ENCODE measurements at regions not wholly inside any gene's neighbourhood (a gene's known extent, or its start where the extent isn't known, plus 50 kb on each side); places are given as distances from the start of the nearest gene placed in this dataset.

DNA sequence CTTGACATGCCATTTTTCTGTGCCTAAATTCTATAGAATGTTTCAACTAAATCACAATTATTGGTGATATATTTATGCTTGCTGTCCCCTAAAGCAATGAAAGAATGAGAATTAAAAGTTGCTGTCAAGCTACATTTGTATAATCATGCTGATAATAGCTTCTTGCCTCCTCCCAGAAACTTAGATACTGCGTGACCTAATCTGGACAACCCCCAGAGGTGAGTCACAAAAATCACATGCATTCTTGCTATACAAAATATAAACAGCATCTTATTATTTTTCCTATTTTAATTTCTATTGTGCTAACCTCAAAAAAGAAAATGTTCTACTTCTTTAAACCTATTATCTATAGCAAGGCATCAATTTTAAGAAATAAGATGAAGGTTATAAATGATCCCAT, 995.8 kb upstream of the ACO1 start:
- no peaks in the 10 kb centered on the region for H3K27me3 ChIP-seq (ENCODE audit: insufficient read depth, low read length)
- H3K4me3 ChIP-seq (replicated peaks in 1 of 2; ENCODE audit: low read depth in 1 of 2, low read length in 2 of 2): no peak overlapping the region
- no peak overlapping the region for H2AFZ ChIP-seq (ENCODE audit: low read depth, low read length, poor library complexity, severe bottlenecking)
- RAD21 ChIA-PET (ENCODE audit: low non-redundant PET in 1 of 2, low total read pairs in 2 of 2, uncharacterized antibody in 2 of 2, unreplicated experiment in 2 of 2): no interaction called here
- intact Hi-C loops (cut with micrococcal nuclease): no loop called here
- TF ChIP-seq EGR1 (IDR thresholded peaks at IDR 0.05; ENCODE audit: low read depth): no peak
- TF ChIP-seq, protein P1, sequence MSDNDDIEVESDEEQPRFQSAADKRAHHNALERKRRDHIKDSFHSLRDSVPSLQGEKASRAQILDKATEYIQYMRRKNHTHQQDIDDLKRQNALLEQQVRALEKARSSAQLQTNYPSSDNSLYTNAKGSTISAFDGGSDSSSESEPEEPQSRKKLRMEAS (IDR thresholded peaks at IDR 0.05): no peak
- TF ChIP-seq YY1 (IDR thresholded peaks at IDR 0.05; ENCODE audit: extremely low read depth, insufficient replicate concordance, low read depth, low read length): no peak
- no peak for TF ChIP-seq CEBPB (IDR thresholded peaks at IDR 0.05; ENCODE audit: low read depth)
- TF ChIP-seq POLR2A (IDR thresholded peaks at IDR 0.05; ENCODE audit: borderline replicate concordance, extremely low read depth, insufficient read depth, insufficient read length): no peak
- no peak for TF ChIP-seq EZH2 (IDR thresholded peaks at IDR 0.05)
- H3K27ac ChIP-seq (ENCODE audit: low read depth, low read length): no peak overlapping the region
- no peaks in the 10 kb centered on the region for H3K79me2 ChIP-seq (ENCODE audit: insufficient read depth, low read length)
- no peaks in the 10 kb centered on the region for H3K4me1 ChIP-seq (ENCODE audit: control insufficient read depth in 1 of 2, insufficient read depth in 2 of 2, low read length in 2 of 2)
- no peaks in the 10 kb centered on the region for H3K9me2 ChIP-seq (ENCODE audit: insufficient read depth)
- H4K20me1 ChIP-seq (ENCODE audit: insufficient read depth): no peaks in the 10 kb centered on the region
- CTCF ChIA-PET: no interaction called here
- no peaks in the 10 kb centered on the region for H3K36me3 ChIP-seq (ENCODE audit: control insufficient read depth in 1 of 2, insufficient read depth in 2 of 2, low read length in 2 of 2)
- no peak for DNase-seq (ENCODE audit: low read depth, low spot score)
- no peak overlapping the region for H3K9ac ChIP-seq (ENCODE audit: low read length)
- H3K9me3 ChIP-seq (ENCODE audit: control insufficient read depth in 1 of 2, insufficient read depth in 1 of 2, low read depth in 1 of 2, low read length in 2 of 2): no peaks in the 10 kb centered on the region
- no TSS peak for BruUV-seq (replicated peaks)
- POLR2A ChIA-PET: no interaction called here
- no peak for ATAC-seq
- no peak overlapping the region for H3K4me2 ChIP-seq (ENCODE audit: low read length)

DNA sequence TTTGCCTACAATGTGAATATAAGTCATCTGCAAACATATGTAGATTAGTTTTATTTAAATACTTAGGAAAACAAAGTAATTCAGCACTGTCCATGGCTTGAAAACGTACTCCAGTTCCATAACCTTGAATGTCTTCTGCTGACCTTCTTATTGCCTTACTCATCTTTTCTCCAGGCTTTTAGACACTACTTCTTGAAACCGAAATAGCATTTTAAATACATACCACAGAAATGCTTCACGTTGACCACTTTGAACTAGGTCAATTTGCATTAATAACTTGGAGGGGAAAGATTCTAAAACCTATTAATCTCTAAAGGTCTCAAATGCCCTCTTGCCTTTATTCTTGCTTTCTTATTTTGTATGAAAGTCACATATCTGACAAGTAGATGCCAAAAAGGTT, 995.4 kb upstream of the ACO1 start:
- Histone ChIP-seq H3K36me3 (ENCODE audit: control insufficient read depth in 1 of 2, insufficient read depth in 2 of 2, low read length in 2 of 2) (no peaks in the 10 kb centered on the region), H3K79me2 (ENCODE audit: insufficient read depth, low read length) (no peaks in the 10 kb centered on the region), H3K4me1 (ENCODE audit: control insufficient read depth in 1 of 2, insufficient read depth in 2 of 2, low read length in 2 of 2) (no peaks in the 10 kb centered on the region), H3K9me2 (ENCODE audit: insufficient read depth) (no peaks in the 10 kb centered on the region), H3K9me3 (ENCODE audit: control insufficient read depth in 1 of 2, insufficient read depth in 1 of 2, low read depth in 1 of 2, low read length in 2 of 2) (no peaks in the 10 kb centered on the region), H2AFZ (ENCODE audit: low read depth, low read length, poor library complexity, severe bottlenecking) (no peak overlapping the region), H3K27ac (ENCODE audit: low read depth, low read length) (no peak overlapping the region), H3K27me3 (ENCODE audit: insufficient read depth, low read length) (no peaks in the 10 kb centered on the region), H3K4me3 (replicated peaks in 1 of 2; ENCODE audit: low read depth in 1 of 2, low read length in 2 of 2) (no peak overlapping the region), H4K20me1 (ENCODE audit: insufficient read depth) (no peaks in the 10 kb centered on the region), H3K4me2 (ENCODE audit: low read length) (no peak overlapping the region), H3K9ac (ENCODE audit: low read length) (no peak overlapping the region)
- DNase-seq (ENCODE audit: low read depth, low spot score) (no peak), ATAC-seq (no peak)
- no TSS peak for BruUV-seq (replicated peaks)
- ChIA-PET RAD21 (ENCODE audit: low non-redundant PET in 1 of 2, low total read pairs in 2 of 2, uncharacterized antibody in 2 of 2, unreplicated experiment in 2 of 2) (no interaction called here), CTCF (no interaction called here), POLR2A (no interaction called here)
- no peak for TF ChIP-seq JUND (IDR thresholded peaks at IDR 0.05)
- TF ChIP-seq FOSL1 (IDR thresholded peaks at IDR 0.05; ENCODE audit: low read depth): no peak
- TF ChIP-seq EGR1 (IDR thresholded peaks at IDR 0.05; ENCODE audit: low read depth): no peak
- no peak for TF ChIP-seq SRF (IDR thresholded peaks at IDR 0.05; ENCODE audit: low read depth)
- TF ChIP-seq EZH2 (IDR thresholded peaks at IDR 0.05): no peak
- TF ChIP-seq ZFX (IDR thresholded peaks at IDR 0.05): no peak
- TF ChIP-seq RAD21 (IDR thresholded peaks at IDR 0.05; ENCODE audit: low read depth): no peak
- no peak for TF ChIP-seq CEBPB (IDR thresholded peaks at IDR 0.05; ENCODE audit: low read depth)
- no peak for TF ChIP-seq EZH2phosphoT487 (IDR thresholded peaks at IDR 0.05; ENCODE audit: borderline replicate concordance)
- no peak for TF ChIP-seq TCF7L2 (IDR thresholded peaks at IDR 0.05; ENCODE audit: borderline replicate concordance, extremely low read depth, insufficient read depth, insufficient read length)
- TF ChIP-seq ZNF274 (IDR thresholded peaks at IDR 0.05; ENCODE audit: low read depth, low read length): no peak
- TF ChIP-seq, protein P2, sequence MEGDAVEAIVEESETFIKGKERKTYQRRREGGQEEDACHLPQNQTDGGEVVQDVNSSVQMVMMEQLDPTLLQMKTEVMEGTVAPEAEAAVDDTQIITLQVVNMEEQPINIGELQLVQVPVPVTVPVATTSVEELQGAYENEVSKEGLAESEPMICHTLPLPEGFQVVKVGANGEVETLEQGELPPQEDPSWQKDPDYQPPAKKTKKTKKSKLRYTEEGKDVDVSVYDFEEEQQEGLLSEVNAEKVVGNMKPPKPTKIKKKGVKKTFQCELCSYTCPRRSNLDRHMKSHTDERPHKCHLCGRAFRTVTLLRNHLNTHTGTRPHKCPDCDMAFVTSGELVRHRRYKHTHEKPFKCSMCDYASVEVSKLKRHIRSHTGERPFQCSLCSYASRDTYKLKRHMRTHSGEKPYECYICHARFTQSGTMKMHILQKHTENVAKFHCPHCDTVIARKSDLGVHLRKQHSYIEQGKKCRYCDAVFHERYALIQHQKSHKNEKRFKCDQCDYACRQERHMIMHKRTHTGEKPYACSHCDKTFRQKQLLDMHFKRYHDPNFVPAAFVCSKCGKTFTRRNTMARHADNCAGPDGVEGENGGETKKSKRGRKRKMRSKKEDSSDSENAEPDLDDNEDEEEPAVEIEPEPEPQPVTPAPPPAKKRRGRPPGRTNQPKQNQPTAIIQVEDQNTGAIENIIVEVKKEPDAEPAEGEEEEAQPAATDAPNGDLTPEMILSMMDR (IDR thresholded peaks at IDR 0.05 in 2 of 3, conservative IDR thresholded peaks at IDR 0.05 in 1 of 3; ENCODE audit: borderline replicate concordance in 1 of 3, insufficient read depth in 1 of 3, low read depth in 2 of 3, low read length in 2 of 3): no peak
- TF ChIP-seq ZBTB33 (IDR thresholded peaks at IDR 0.05; ENCODE audit: extremely low read depth, insufficient replicate concordance, low read length): no peak
- TF ChIP-seq CBX3 (IDR thresholded peaks at IDR 0.05; ENCODE audit: low read depth): no peak
- no peak for TF ChIP-seq YY1 (IDR thresholded peaks at IDR 0.05; ENCODE audit: extremely low read depth, insufficient replicate concordance, low read depth, low read length)
- intact Hi-C loops (cut with micrococcal nuclease): no loop called here
